Astrocyte (in vitro differentiated cells and primary cell): ENCODE measurements at regions not wholly inside any gene's neighbourhood (a gene's known extent, or its start where the extent isn't known, plus 50 kb on each side); places are given as distances from the start of the nearest gene placed in this dataset.

Experiments
- EZH2 ChIP-seq: IDR thresholded peaks from 2 replicates; pipeline ENCODE4 v1.6.1; 2012; ENCODE audit warnings: mild to moderate bottlenecking, low read length, inconsistent platforms; ENCODE audit not compliant: insufficient read depth
- TF ChIP-seq, protein P1 (sequence below): IDR thresholded peaks from 2 replicates; pipeline ENCODE4 v1.5.1; 2011; ENCODE audit warnings: low read depth, mild to moderate bottlenecking, inconsistent platforms, low read length, moderate library complexity; ENCODE audit not compliant: insufficient read depth

DNA sequence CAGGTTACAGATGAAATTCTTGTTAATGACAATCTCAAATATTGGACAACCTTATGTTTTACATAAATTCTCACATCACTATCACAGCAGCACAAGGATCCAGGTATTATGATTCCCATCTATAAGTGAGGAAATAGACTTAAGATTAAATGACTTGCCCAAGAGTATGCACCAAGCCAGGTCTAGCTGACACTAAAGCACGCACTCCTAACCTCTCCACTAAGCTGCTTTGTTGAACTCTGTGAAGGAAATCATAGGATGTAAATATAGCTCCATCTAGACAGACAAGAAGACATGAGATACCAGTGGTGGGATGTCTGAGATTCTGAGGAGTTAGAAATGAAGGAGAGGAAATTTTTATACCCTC is 87.9 kb downstream of the PHLDA1 start:
- TF ChIP-seq, protein P1, sequence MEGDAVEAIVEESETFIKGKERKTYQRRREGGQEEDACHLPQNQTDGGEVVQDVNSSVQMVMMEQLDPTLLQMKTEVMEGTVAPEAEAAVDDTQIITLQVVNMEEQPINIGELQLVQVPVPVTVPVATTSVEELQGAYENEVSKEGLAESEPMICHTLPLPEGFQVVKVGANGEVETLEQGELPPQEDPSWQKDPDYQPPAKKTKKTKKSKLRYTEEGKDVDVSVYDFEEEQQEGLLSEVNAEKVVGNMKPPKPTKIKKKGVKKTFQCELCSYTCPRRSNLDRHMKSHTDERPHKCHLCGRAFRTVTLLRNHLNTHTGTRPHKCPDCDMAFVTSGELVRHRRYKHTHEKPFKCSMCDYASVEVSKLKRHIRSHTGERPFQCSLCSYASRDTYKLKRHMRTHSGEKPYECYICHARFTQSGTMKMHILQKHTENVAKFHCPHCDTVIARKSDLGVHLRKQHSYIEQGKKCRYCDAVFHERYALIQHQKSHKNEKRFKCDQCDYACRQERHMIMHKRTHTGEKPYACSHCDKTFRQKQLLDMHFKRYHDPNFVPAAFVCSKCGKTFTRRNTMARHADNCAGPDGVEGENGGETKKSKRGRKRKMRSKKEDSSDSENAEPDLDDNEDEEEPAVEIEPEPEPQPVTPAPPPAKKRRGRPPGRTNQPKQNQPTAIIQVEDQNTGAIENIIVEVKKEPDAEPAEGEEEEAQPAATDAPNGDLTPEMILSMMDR: no peak
- TF ChIP-seq EZH2: no peak
